Activated CD4-positive, alpha-beta T cell treated with anti-CD3 and anti-CD28 coated beads, Interleukin-10, Interleukin-2, amounts not matched to agents 100 ng/mL and 50 ng/mL, durations not matched to agents 16 hours and 8 hours (primary cell): ENCODE measurements at regions not wholly inside any gene's neighbourhood (a gene's known extent, or its start where the extent isn't known, plus 50 kb on each side); places are given as distances from the start of the nearest gene placed in this dataset.

Experiments used
- DNase-seq: peaks from one replicate; pipeline ENCODE4 v3.0.0-alpha.2; 2020

DNA sequence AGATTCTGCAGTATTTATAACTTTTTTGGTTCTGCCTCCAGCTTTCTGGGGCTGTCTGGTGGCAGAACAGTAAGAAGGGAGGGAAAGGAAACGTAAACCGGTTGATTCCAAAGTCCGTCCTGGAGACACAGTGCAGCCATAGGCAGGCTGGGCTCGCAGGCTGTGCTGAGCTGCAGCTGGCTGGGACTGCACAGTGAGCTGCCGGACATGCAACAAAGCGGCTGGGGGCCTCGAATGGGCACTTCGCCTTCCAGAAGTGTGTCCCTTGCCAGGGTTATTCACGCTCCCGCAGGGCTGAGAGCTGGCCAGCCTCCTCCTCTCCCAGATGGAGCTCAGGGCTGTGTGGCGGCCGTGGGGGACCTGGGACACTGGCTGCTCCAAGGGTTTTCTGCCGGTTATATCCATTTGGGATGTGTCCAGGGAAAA is 78.1 kb upstream of the CD93 start:
- DNase-seq, result no peak

DNA sequence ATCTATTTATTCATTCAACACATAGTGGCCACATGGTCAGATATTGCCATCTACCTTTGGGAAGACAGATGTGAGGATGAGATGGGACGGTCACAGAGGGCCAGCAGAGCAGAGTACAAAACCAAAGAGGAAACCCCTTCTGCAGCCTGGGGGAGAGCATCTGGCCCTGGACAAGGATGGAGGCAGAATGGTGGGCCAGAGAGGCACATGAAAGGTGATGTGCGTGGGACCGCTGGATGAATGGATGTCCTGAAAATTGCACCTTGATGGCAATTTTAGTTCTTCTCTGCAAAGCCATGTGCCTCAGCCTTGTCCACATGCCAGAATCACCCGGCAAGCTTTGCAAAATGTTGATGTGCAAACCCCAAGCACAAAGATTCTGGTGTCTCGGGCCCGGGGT is 77.4 kb upstream of the CD93 start:
- no peak for DNase-seq

DNA sequence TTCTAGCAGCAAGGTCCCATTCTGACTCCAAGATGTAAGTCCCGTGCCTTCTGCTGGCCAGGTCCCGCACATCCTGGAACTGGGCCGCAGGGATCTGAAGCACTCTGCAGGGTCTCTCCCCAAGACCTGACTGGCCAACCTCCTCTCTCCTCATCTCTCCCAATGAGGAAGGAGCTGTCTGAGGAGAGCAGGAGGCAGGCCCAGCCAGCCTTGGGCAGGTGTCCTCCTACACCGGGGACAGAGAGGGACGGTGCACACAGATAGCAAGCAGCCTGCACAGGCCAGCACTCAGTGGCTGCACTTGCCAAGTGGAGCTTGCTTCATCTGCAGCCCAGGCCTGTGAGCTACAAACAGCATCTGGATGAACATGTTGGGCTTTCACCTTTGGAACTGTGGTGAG is 76.8 kb upstream of the CD93 start:
- no peak for DNase-seq

DNA sequence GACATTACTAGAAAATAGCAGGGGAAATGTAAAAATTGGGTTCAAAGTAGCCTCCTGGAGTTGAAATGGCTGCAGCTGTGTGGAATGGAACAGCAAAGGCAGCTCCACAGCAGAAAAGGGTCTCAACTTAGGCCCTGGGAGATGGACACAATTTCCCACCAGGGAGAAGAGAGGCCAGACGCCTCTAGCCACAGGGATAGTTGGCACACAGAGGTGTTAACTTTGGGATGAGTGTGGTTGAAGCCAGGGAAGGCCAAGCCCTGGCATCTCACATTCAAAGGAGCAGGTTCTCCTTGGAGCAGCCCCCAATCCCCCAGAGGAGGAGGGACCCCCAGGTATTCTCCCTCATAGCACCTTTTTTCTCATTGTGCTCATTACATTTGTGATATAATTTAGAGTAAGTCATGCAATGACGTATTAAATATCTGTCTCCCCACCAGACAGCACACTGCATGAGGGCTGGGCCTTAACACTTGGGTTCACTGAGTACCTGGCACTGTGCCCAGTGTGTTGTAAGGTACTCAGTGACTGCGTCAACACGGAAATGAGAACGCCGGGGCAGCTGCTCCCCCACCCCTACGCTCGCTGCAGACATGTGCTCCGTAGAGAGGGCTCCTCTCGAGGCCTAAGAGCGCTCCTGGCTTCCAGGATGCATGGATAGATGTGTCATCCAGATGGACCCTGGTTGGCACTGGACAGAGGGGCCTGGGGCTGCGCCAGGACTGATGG is 76.0 kb upstream of the CD93 start:
- DNase-seq, result no peak

DNA sequence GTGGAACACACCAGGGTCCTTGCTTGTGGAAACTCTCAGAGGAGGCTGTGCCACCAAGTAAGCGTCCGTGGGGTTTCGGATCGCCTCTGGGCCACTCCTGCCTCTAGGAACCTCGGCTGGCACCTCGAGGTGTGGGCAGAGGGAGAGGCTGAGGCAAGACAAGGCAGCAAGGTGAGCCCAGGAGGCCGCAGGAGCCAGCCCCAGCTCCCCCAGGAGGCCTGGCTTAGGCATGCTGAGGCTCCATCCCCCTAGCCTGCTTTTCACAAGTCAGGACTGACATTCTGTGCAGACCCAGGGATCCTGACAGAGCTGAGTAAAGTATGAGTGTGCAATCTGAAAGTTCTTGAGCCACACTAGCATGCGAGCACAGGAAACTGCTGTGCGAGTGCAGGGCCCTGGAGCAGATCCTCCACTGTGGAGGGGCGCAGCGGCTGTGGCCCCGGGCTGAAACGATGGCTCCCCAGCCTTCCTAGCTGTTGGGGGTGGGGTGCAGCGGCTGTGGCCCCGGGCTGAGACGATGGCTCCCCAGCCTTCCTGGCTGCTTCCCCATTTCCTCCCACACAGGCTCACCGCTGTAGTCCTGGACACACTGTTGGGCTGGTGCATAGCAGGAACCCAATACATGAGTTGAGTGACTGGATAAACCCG is 75.2 kb upstream of the CD93 start:
- peak; percentile 23 for DNase-seq

DNA sequence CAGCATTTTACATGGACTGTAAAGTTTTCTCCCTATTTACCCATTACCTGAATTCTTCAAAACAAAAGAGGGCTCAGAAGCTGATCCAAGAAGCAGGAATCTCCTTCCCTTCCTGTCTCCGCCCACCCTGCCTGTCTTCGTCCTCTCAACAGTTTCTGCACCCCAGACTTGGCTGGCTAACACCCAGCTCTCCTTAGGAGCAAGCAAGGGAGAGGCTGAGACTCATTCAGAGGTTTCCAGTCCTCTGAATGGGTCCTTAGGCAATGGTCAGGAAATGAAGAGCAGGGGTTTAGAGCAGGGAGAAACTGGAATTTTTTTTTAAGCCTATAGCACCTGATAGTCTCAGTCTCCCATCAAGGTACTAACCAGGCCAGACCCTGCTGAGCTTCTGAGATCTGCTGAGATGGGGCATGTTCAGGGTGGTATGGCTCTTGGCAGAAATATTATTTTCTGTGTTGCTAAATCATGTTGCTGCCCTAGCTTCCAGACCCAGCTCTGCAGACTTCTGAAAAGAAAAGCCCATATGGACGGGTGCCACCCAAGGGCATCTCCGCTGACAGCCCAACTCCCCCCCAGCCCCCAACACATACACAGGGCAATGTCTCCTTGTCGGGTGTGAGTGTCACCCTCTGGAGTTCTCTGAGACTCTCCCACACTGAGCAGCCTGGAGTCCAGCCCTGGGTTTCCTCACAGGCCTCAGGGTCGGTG is 74.6 kb upstream of the CD93 start:
- no peak for DNase-seq

DNA sequence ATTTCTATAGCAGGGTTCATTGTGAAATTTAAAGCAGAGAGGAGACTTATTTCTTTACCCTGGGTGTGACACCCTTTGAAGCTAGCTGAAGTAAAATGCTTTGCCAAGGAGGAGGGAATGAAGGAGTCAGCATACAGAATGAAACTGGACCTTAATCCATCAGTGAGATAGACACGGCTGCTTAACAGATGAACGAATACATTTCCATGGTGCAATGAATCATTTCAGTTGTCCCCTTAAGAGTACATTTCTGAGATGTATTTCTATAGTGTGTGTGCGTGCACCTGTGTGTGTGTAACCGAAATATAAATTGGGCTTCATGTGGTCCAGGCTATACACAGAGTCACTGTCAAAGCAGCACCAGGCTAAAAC is 73.8 kb upstream of the CD93 start:
- no peak for DNase-seq

DNA sequence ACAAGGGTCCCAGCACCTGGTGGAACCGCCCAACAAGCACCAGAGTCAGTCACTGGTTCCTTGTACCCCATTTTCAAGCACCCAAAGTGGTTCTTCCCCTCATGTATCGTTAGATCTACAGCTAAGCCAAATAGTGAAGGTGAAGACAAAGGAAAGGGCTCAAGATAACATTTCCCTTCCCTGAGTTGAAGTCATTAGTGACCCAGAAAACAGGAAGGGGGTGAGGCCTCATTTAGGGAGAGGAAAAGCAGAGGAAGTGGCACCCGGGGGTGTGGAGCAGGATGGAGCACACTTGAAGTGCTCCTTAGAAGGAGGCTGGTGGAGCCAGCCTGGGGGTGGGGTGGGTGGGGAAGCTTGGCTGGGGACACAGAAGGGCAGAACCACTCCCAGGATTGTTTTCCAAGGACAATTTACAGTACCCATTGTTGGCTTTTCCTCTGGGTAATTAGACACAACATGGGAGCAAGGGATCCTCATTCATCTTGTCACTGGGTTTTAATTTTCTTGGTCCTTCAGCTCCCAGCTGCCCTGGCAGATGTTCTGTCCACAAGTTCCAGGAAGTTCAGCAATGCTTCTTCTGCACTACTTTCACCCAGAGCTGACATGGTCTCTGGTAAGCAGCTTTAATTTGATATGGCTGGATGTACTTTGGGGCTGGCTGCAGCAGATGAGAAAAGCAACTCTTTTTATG is 73.3 kb upstream of the CD93 start:
- no peak for DNase-seq

DNA sequence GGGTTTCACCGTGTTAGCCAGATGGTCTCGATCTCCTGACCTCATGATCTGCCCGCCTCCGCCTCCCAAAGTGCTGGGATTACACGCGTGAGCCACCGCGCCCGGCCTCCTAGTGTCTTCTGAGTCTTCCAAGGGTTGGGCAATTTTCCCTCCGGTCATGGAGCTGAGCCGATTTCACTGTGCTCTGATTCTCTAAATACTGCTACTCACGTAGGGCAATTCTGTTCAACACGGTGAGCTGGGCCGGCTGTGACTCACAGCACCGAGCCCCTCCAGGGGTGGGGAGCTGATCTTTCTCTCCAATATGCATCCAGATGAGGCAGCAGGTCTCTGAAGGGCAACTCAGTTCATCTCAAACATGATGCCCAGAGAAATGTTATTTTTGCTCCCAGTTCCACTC is 71.6 kb upstream of the CD93 start:
- no peak for DNase-seq

DNA sequence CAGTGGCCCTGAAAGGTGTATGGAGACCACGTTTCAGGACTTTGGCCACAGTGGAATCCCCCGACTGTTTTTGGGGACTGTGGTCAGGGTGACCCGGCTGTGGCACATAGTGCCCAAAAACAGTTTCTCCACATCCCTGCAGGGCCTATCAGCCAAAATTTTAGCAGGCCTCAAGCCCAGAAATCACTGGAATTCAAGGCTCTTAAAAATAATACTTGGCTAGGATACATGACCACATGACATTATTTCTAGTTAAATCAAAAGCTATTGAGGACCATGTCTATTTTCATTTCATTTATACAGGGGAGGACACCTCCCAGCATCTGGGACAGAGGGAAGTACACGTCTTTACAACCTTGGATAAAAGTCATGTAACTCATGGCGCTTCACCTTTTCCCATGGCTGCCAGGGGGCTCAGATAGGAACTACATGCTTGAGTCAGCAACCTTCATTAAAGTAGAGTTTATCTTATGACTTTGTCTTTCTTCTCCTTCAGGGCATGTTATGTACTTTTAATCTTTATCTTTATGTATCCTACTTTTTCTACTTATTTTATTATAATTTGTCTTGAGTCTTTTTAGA is 70.8 kb upstream of the CD93 start:
- no peak for DNase-seq

DNA sequence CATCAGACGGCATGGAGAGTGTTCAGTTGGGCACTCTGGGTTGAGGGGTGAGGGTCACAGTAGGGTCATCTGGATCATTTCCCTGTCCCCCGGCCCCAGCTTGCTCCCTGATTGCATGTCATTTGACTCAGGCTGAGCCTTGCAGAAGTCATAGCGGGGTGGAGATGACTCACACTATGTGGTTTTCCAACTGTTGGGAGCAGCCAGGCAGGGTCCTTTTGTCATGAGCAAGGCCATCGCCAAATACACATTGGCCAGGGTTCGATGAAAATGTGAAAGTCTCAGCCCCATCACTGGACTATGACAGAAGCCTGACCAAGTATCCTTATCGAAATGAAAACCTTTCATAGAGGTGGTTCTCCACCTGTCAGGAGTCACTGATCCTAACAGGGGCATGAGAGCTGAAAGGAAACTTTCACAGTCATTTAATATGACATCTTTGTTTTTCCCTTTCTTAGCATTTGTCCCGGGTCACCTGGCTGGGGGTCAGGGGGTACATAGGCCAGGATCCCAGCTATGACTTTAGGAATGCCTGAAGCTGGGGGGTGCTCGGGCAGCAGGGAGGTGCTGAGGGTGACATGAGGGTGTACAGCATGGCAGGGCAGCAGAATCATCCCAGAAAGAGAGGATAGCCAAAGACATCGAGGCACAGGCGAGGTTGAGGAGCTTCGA is 70.2 kb upstream of the CD93 start:
- DNase-seq, result peak; percentile 25

DNA sequence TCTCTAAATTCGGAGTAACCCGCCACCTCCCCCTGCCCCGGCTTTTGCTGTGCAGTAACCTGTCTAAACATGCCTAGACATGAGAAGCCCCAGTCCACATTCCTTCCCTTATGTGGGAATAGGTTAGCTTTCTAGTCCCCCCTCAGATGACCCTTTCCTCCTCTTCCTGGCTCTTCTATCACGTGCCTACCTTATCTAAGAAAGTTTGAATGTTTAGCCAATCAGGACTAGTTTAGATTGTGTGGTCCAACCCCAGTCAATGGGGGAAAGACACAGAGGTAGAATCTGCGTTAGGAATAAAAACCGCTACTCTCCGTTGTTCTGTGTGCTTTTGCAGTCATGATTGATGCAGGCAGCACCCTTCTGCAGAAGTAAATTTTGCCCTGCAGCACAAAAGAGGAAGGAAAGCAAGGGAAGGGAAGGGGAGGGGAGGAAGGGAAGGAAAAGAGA is 69.0 kb upstream of the CD93 start:
- DNase-seq, result no peak

DNA sequence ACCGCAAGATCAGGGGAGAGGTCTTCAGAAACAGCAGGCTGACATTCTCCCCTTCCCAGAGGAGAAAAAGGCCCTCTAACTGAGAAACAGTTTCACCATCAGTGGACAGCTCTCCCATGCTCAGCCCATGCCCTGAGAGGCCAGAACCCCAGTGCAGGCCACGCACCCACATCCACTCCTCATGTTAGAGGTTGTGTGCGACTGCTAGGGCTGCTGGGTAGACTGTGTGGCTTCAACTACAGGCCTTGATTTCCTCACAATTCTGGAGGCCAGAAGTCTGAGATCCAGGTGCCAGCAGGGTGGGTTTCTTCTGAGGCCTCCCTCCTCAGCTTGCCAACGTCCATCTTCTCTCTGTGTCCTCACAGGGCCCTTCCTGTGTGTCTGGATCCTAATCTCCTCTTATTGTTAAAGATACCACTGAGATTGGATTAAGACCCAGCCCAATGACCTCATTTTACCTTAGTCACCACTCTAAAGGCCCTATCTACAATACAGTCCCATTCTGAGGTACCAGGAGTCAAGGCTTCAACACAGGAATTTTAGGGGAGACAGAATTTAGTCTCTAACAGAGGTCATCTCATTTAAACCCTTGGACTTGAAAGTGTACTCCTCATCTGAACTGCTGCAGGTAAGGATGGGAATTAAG is 67.7 kb upstream of the CD93 start:
- no peak for DNase-seq

DNA sequence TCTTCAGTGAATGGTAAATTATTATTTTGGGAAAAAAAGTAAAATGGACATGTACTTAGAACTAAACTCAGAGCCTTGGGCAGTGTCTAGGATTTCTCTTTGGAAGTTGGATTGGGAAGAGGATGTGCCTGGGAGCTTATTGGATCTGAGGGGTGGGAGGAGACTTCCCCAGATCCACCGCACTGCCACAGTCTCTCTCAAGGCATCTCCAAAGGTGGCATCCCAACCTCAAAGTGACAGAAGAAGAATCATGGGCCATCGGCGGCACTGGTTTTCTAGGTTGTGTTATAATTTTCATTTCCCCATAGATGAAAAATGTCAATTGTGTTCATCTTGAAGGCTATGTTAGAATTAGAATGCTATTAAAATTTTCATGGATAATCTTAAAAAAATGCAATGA is 66.8 kb upstream of the CD93 start:
- DNase-seq, result no peak

DNA sequence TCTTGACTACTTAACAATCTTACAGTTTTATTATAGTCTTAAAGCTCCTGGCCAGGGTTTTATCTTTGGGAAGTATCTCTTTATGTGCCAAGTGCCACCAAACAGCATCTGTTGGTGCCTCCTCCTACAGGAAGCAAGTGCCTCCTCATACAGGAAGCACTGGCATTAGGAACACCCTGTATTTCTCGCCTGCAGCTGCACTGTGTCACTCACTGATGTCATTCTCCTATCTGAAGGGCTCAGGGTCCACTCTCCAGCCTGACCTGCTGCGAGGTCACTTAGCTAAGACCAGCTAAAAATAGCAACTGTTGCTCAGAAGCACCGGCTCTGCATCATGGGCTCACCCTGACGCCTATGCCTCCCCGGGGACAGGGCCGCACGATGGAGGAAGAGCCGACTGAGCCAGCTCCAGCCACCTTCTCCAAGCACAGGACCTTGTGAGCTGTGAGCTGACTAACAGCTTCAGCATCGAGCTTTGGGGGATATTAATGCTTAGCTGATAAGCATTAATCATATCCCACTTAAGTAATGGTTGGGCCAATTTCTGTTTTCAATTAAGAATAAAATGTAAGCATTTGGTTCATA is 66.3 kb upstream of the CD93 start:
- DNase-seq, result no peak

DNA sequence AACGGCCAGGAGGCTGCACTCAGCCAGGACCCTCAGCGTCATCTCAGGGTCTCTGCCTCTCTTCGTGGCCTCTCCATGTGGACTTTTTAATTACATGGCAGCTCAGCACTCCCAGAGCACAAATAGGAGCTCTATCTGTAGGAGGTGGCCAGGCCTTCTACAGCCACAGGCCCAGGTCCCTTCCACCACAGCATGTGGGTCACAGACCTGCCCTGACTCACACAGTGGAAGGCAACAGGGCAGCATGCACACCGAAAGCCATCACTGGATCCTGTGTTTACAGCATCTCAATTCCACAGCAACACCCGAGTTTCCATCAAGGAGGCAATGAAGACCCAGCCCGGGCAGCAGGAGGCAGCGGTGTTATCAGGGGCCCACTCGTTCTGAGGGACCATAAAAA is 65.8 kb upstream of the CD93 start:
- no peak for DNase-seq

DNA sequence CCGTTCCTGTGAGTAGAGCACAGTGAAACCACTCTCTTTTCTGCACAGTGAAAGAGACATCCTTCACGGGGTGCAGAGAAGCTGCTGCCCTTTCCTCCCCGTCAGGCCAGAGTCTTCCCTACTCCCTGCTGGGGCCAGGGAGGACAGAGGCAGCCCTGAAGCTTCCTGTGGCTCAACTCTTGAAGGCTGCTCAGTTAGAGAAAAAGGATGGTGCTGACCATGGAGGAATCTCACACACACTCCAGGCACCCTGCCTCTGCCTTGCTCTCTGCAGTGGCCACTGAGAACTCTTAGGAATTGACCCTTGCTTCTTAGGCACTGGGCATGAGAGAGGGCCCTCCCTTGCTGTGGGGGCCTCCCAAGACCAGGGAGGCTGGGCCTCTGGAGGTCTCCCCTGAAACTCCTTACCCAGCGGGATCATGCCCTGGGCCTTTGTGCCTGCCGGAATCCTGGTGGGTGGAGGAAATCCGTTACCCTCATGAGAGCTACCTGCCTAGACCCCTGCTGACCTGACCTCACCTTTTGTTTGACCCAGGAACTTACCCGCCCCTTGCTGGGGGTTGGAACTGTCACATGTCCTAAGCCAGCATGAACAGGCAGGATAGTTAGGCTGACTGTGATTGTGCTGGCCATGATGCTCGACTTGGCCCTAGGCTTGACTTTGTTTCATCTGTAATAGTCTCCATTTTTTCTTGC is 65.0 kb upstream of the CD93 start:
- DNase-seq, result no peak

DNA sequence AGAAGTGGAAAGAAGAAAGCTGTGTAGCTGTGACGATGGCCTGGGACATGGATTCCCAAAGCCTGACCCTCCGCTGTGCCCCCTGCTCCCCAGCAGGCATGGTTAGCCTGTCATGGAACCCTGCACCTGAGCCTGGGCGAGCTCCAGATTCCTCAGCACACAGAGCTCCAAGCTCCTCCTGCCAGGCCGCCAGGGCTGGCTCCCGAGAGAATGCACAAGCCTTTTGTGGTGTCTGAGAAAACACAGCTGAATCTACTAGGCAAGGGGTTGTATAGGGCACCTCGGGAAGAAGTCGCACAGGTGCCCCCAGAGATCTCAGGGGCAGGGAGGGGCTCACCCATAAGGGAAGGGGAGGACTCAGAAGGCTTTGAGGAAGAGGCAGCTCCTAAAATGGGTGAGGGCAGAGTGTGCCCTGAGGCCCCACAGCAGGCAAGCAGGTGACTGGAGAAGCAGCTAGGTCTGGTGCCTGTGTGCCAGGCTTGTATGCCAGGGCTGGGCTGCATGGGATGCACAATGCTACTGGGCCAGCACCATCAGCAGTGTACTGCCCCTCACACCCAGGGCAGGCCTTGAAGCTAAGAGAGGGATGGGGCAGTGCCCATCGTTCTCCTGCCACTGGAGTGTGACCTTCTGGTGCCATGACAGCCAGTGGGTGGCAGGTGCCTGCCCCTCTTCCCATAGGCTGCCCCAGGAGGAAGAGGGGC is 64.3 kb upstream of the CD93 start:
- DNase-seq, result no peak

DNA sequence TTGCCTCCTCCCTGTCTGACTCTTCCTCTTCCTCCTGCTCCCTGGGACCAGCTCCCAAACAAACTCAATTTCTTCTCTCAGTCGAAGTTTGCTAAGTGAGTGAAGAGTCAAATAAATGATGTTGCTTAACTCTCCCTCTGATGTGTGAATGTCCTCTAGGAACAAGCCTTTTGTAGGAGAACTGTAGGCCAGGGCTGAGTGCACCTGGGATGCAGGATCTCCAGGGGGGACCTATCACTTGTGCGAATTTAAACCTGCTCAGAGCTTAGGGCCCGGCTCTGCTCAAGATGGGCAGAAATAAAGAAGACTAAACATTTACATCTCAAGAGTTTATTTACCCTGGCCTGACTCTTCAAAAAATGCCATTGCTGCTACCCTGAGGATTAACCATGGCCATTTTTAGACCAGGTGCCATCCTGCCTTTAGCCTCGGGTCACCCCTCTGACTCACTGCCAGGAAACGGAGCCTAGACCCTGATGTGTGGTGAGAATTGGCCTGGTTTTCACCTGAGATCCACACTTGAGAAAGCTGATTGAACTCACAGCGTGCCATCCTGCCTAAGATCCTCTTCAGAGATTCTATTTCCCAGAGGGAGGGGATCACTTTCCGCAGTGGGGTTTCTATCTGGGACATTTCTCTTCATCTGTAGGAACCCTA is 63.6 kb upstream of the CD93 start:
- DNase-seq, result no peak
